HCT116 (cell line): ENCODE measurements at regions not wholly inside any gene's neighbourhood (a gene's known extent, or its start where the extent isn't known, plus 50 kb on each side); places are given as distances from the start of the nearest gene placed in this dataset.

Source experiments
- ATAC-seq: fragments of 200-7000 bp; cut with Tn5 transposase; 2 replicates; pipeline ENCODE4 v1.9.1; 2020; ENCODE audit warnings: mild to moderate bottlenecking, moderate library complexity
- BruUV-seq: library from RNA; stranded (reverse); fragments of 400-500 nt; replicated peaks from 2 replicates; lab custom pipeline; 2021; lab: Mats Ljungman, UMichigan
- CTCF ChIA-PET: fragments of 300-600 bp; sonication (Branson Sonifier 250); formaldehyde crosslinking; loops from one replicate; lab custom pipeline; 2021; ENCODE audit warnings: antibody characterized with exemption; lab: Charles Lee
- POLR2A ChIA-PET: fragments of 300-600, 350-600 bp; sonication (Branson Sonifier 250); formaldehyde crosslinking; loops from one replicate; lab custom pipeline; 2021; ENCODE audit warnings: antibody characterized with exemption; lab: Charles Lee
- RAD21 ChIA-PET, 2 experiments: fragments of 300-600 bp; sonication (Branson Sonifier 250); formaldehyde crosslinking; loops; one replicate each; lab custom pipeline; 2023; ENCODE audit warnings: low total read pairs in 2 of 2; ENCODE audit not compliant: uncharacterized antibody in 2 of 2, unreplicated experiment in 2 of 2, low non-redundant PET in 1 of 2; lab: Charles Lee
- DNase-seq: peaks from one replicate; pipeline ENCODE4 v3.0.0-alpha.2; 2010; ENCODE audit warnings: low read depth, low spot score
- H2AFZ ChIP-seq: fragments of 200-600 bp; shearing (Covaris generic), sonication (generic); 2 replicates; pipeline ENCODE4 v1.6.1; 2017; ENCODE audit warnings: low read depth, mixed run types, mixed read lengths, antibody characterized with exemption, low read length; ENCODE audit not compliant: poor library complexity, severe bottlenecking
- H3K27ac ChIP-seq: 2 replicates; pipeline ENCODE4 v1.5.1; 2012; ENCODE audit warnings: low read depth, low read length
- H3K27me3 ChIP-seq: fragments of 200-600 bp; sonication (generic); 2 replicates; pipeline ENCODE4 v1.6.1; 2016; ENCODE audit warnings: mixed run types, low read length, mixed read lengths; ENCODE audit not compliant: insufficient read depth
- H3K36me3 ChIP-seq, 2 experiments: fragments of 200-500 bp in 1 of 2; fragments of 200-600 bp in 1 of 2; sonication (Bioruptor generic) in 1 of 2; sonication (generic) in 1 of 2; 2 replicates each; pipeline versions ENCODE4 v1.5.1 to v1.6.1; 2014 to 2016; ENCODE audit warnings: low read length in 2 of 2, inconsistent platforms in 1 of 2, mixed read lengths in 1 of 2, mixed run types in 1 of 2; ENCODE audit not compliant: insufficient read depth in 2 of 2, control insufficient read depth in 1 of 2
- H3K4me1 ChIP-seq, 2 experiments: fragments of 200-600 bp in 1 of 2; sonication (generic) in 1 of 2; 2 replicates each; pipeline versions ENCODE4 v1.5.1 to v1.6.1; 2012 to 2017; ENCODE audit warnings: low read length in 2 of 2, inconsistent platforms in 1 of 2, mild to moderate bottlenecking in 1 of 2, mixed read lengths in 1 of 2, mixed run types in 1 of 2, moderate library complexity in 1 of 2; ENCODE audit not compliant: insufficient read depth in 2 of 2, control insufficient read depth in 1 of 2
- H3K4me2 ChIP-seq: fragments of 200-600 bp; sonication (generic); 2 replicates; pipeline ENCODE4 v1.6.1; 2017; ENCODE audit warnings: mixed run types, low read length, mixed read lengths
- H3K4me3 ChIP-seq, 2 experiments: fragments of 200-600 bp in 1 of 2; sonication (generic) in 1 of 2; replicated peaks in 1 of 2; 2 replicates each; pipeline ENCODE4 v1.5.1; 2011 to 2016; ENCODE audit warnings: low read length in 2 of 2, control low read depth in 1 of 2, low read depth in 1 of 2, mild to moderate bottlenecking in 1 of 2, mixed read lengths in 1 of 2, mixed run types in 1 of 2
- H3K79me2 ChIP-seq: fragments of 200-600 bp; sonication (generic); 2 replicates; pipeline ENCODE4 v1.6.1; 2017; ENCODE audit warnings: mild to moderate bottlenecking, mixed run types, low read length, moderate library complexity, mixed read lengths; ENCODE audit not compliant: insufficient read depth
- H3K9ac ChIP-seq: fragments of 200-600 bp; sonication (generic); 2 replicates; pipeline ENCODE4 v1.6.1; 2016; ENCODE audit warnings: low read length, mixed read lengths
- H3K9me2 ChIP-seq: fragments of 200-600 bp; sonication (generic), shearing (Covaris generic); 2 replicates; pipeline ENCODE4 v1.6.1; 2017; ENCODE audit warnings: mixed run types, mild to moderate bottlenecking, moderate library complexity; ENCODE audit not compliant: insufficient read depth
- H3K9me3 ChIP-seq, 2 experiments: fragments of 200-500 bp in 1 of 2; fragments of 200-600 bp in 1 of 2; sonication (Bioruptor generic) in 1 of 2; sonication (generic) in 1 of 2; 2 replicates each; pipeline ENCODE4 v1.6.1; 2014 to 2017; ENCODE audit warnings: low read length in 2 of 2, mixed read lengths in 2 of 2, inconsistent platforms in 1 of 2, low read depth in 1 of 2, mild to moderate bottlenecking in 1 of 2, mixed run types in 1 of 2, moderate library complexity in 1 of 2; ENCODE audit not compliant: control insufficient read depth in 1 of 2, insufficient read depth in 1 of 2
- H4K20me1 ChIP-seq: fragments of 200-600 bp; sonication (generic), shearing (Covaris generic); 2 replicates; pipeline ENCODE4 v1.6.1; 2017; ENCODE audit warnings: mixed run types, mild to moderate bottlenecking, moderate library complexity; ENCODE audit not compliant: insufficient read depth
- CBX3 ChIP-seq: IDR thresholded peaks from 2 replicates; pipeline ENCODE4 v1.6.1; 2012; ENCODE audit warnings: low read depth
- CTCF ChIP-seq, 3 experiments: fragments of 200-600 bp in 1 of 3; sonication (generic) in 1 of 3; IDR thresholded peaks in 2 of 3; conservative IDR thresholded peaks in 1 of 3; 2 replicates each; pipeline ENCODE4 v1.5.1; 2012 to 2017; ENCODE audit warnings: low read depth in 2 of 3, low read length in 2 of 3, antibody characterized with exemption in 1 of 3, borderline replicate concordance in 1 of 3, control low read depth in 1 of 3, mild to moderate bottlenecking in 1 of 3, mixed read lengths in 1 of 3, mixed run types in 1 of 3, moderate library complexity in 1 of 3; ENCODE audit not compliant: insufficient read depth in 1 of 3
- EZH2 ChIP-seq: fragments of 200-600 bp; sonication (generic); IDR thresholded peaks from 2 replicates; pipeline ENCODE4 v1.6.1; 2017; ENCODE audit warnings: antibody characterized with exemption, mixed run types
- EZH2phosphoT487 ChIP-seq: fragments of 200-600 bp; IDR thresholded peaks from 2 replicates; pipeline ENCODE4 v1.6.1; 2018; ENCODE audit warnings: antibody characterized with exemption, borderline replicate concordance
- FOSL1 ChIP-seq: IDR thresholded peaks from 2 replicates; pipeline ENCODE4 v1.6.1; 2012; ENCODE audit warnings: low read depth
- JUND ChIP-seq: IDR thresholded peaks from 2 replicates; pipeline ENCODE4 v1.6.1; 2012
- POLR2AphosphoS5 ChIP-seq: IDR thresholded peaks from 2 replicates; pipeline ENCODE4 v1.6.1; 2011; ENCODE audit warnings: mild to moderate bottlenecking, low read depth, low read length, moderate library complexity
- REST ChIP-seq: IDR thresholded peaks from 2 replicates; pipeline ENCODE4 v1.6.1; 2012; ENCODE audit warnings: low read depth
- SIN3A ChIP-seq: IDR thresholded peaks from 2 replicates; pipeline ENCODE4 v1.6.1; 2012; ENCODE audit warnings: low read depth
- SRF ChIP-seq: IDR thresholded peaks from 2 replicates; pipeline ENCODE4 v1.6.1; 2012; ENCODE audit warnings: low read depth
- TCF7L2 ChIP-seq: IDR thresholded peaks from 2 replicates; pipeline ENCODE4 v1.7.0; 2011; ENCODE audit warnings: borderline replicate concordance, inconsistent platforms; ENCODE audit not compliant: insufficient read depth, insufficient read length; ENCODE audit errors: extremely low read depth
- YY1 ChIP-seq: IDR thresholded peaks from 2 replicates; pipeline ENCODE4 v1.6.1; 2011; ENCODE audit warnings: low read length, low read depth, moderate library complexity, mild to moderate bottlenecking; ENCODE audit not compliant: insufficient replicate concordance; ENCODE audit errors: extremely low read depth
- ZFX ChIP-seq: fragments of 450-650 bp; IDR thresholded peaks from 2 replicates; pipeline ENCODE4 v1.6.1; 2017
- ZNF274 ChIP-seq: fragments of 200-500 bp; sonication (Bioruptor generic); IDR thresholded peaks from 2 replicates; pipeline ENCODE4 v1.6.1; 2014; ENCODE audit warnings: mild to moderate bottlenecking, low read depth, low read length, inconsistent platforms
- intact Hi-C: fragments of 100-400 bp; cut with micrococcal nuclease; formaldehyde crosslinking; loops from 2 replicates; pipeline ENCODE4 v1.10.0; 2022

DNA sequence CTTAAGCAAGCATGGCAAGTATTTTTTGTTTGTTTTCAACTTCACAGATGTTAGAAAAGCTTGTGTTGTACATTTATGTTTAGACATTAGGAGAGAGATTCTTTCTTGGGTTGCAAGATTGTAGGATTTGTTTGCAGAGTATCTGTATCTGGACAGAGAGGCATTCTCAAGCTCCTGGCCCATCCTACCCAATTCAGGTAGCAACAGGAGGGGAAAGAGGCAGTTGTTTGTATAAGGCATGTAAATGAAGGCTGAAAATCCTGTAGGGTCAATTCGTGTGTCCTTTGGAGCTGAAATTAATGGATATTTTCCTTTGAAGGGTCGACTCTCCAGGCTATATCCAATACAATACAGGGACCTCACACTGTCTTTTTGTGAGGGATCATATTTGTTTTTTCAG lies 147.3 kb downstream of the KCNRG start:
- no peak overlapping the region for H3K9ac ChIP-seq
- H3K4me3 ChIP-seq: no peak overlapping the region
- H3K9me3 ChIP-seq: no peaks in the 10 kb centered on the region
- no peak overlapping the region for H2AFZ ChIP-seq
- ChIA-PET CTCF (no interaction called here), RAD21 (no interaction called here), POLR2A (no interaction called here)
- no peaks in the 10 kb centered on the region for H3K79me2 ChIP-seq
- H3K36me3 ChIP-seq: no peaks in the 10 kb centered on the region
- no TSS peak for BruUV-seq
- no peaks in the 10 kb centered on the region for H4K20me1 ChIP-seq
- 0 out of 2 replicates have a peak, but pooled peaks cover 3% of the 10 kb centered on the region for H3K9me2 ChIP-seq
- no peaks in the 10 kb centered on the region for H3K27me3 ChIP-seq
- DNase-seq (no peak), ATAC-seq (no peak)
- intact Hi-C loops: no loop called here
- H3K27ac ChIP-seq: no peak overlapping the region
- no peak for TF ChIP-seq EZH2phosphoT487
- TF ChIP-seq SRF: no peak
- TF ChIP-seq FOSL1: no peak
- no peak for TF ChIP-seq TCF7L2
- TF ChIP-seq ZNF274: no peak
- TF ChIP-seq SIN3A: no peak
- no peak for TF ChIP-seq CTCF (IDR thresholded peaks at IDR 0.05 in 2 of 3, conservative IDR thresholded peaks at IDR 0.05 in 1 of 3; ENCODE audit: borderline replicate concordance in 1 of 3, insufficient read depth in 1 of 3, low read depth in 2 of 3, low read length in 2 of 3)
- TF ChIP-seq JUND: no peak
- no peak for TF ChIP-seq YY1
- no peak for TF ChIP-seq ZFX
- TF ChIP-seq CBX3: no peak
- TF ChIP-seq REST: no peak
- TF ChIP-seq EZH2: no peak
- TF ChIP-seq POLR2AphosphoS5: no peak
- H3K4me1 ChIP-seq: no peaks in the 10 kb centered on the region
- H3K4me2 ChIP-seq: no peak overlapping the region
